HG03342 (cell line): ENCODE measurements at regions not wholly inside any gene's neighbourhood (a gene's known extent, or its start where the extent isn't known, plus 50 kb on each side); places are given as distances from the start of the nearest gene placed in this dataset.

ENCODE experiments used
- ATAC-seq: cut with Tn5 transposase; IDR thresholded peaks from one replicate; pipeline ENCODE4 v1.9.1; 2021; ENCODE audit warnings: mild to moderate bottlenecking, moderate library complexity; ENCODE audit not compliant: unreplicated experiment

DNA sequence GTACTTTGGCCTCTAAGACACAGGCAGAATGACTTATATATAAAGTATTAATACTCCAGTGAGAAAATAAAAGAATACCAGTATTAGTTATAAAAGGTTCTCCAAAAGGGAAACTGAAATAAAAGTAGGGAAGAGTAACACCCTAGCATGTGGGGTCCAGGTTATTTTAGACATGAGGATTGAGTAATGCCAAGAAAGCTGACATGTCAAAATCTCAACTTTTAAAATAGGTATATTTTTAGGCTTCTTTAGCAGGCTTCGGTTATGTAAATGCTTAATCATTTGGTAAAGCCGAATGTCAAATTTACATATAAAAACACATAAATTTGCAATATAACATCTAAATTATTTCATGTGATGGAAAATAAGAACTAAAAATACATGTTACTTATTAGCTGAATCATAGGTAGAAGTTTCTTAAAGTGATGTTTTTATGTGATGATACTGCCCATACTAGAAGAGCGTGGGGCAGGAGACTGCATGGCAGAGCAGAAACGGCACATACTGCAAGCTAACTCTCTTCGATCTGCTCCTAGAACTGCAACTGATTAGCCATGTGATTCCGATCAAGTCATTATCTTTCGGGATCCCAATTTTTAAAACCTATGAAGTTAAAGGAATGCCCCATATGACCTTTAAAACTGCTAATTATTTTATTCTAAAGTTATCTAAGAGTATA, 129.4 kb upstream of the DST start:
- ATAC-seq: no peak

DNA sequence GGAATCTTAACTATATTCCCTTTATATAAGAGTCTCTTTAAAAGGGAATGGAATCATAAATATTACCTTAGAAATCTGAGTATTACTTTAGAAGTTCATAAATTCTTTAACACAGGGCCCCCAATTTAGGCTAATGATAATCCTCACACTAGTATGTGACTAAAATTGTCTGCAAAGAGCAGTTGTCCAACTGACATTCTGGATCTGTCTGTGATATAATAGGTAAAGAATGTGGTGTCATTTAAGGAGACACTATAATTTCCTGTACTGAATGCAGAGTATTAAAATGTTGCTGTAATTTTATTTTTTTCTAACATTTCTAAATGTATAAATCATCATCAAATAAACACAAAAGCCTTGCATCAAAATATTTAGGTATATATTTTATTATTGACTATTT, 128.5 kb upstream of the DST start:
- no peak for ATAC-seq

DNA sequence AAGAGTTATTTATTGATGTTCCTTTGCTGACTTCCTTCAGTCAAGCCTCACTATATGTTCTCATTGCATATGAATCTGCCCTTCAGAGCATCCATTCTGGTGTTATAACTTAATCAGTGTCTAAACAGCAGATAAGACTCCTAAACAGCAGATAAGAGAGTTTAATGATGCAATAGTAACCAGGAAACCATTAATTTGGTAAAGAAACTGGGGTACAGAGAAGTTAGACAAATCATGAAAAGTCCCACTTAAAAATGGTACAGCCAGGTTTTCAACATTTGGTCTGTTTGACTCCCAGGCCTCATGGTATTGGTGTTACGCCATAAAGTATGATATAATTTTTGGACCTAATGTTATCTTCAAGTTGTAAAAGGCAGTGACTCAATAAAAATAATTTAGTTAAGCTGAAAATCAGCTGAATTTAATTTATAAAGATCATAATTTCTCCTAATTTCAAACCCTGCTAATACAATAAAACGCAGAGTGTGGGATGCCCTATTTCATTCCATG, 127.4 kb upstream of the DST start:
- no peak for ATAC-seq

DNA sequence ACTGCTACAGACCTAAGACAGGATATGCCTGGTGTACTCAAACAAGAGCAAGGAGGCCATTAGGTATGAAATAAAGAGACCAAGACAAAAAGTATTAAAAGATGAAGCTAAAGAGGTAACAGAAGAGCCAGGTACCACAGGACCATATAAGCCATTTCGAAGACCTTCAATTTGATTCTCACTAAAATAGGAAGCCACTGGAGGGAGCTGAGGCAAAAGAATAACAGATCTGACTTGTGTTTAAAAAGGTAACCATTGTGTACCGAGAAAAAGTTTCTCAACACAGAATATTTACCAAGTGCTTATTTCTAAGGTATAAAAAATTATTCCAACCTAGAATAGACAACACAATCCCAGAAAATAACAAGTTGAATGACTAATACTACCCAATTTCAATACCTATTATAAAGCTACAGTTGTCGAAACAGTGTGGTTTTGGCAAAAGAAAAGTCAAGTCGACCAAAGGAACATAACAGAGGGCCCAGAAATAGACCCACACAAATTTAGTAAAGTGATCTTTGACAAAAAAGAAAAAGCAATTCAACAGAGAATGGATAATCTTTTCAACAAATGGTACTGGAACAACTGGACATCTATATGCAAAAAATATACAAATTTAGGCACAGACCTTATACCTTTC, 125.3 kb upstream of the DST start:
- no peak for ATAC-seq

DNA sequence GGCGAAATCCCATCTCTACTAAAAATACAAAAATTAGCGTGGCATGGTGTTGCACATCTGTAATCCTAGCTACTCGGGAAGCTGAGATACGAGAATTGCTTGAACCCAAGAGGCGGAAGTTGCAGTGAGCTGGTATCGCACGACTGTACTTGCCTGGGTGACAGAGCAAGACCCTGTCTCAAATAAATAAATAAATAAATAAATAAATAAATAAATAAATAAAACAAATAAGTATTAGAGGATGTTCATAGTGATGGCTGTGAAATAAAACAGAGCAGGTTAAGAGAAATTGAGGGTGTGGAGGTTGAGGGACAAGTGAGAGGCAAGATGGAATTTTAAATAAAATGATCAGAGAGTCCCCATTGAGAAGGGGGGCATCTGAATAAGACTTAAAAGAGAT, 124.7 kb upstream of the DST start:
- no peak for ATAC-seq

DNA sequence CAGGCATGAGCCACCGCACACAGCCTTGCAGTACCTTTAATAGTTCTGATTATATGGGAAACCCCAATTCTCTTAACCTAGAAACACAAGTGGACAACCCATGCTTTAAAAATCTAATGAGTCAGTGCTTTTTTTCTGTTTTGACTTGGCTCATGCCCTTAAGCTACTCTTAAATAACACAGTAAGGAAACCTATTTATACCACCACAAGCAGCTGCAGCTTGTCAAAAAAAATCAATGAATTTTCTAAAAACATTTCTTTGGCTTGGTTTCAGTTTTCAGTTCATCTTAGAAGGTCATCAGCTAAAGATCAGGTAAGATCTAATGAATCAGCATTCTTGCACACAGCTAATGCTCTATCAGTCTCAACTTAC, 124.1 kb upstream of the DST start:
- peak; percentile 83 for ATAC-seq

DNA sequence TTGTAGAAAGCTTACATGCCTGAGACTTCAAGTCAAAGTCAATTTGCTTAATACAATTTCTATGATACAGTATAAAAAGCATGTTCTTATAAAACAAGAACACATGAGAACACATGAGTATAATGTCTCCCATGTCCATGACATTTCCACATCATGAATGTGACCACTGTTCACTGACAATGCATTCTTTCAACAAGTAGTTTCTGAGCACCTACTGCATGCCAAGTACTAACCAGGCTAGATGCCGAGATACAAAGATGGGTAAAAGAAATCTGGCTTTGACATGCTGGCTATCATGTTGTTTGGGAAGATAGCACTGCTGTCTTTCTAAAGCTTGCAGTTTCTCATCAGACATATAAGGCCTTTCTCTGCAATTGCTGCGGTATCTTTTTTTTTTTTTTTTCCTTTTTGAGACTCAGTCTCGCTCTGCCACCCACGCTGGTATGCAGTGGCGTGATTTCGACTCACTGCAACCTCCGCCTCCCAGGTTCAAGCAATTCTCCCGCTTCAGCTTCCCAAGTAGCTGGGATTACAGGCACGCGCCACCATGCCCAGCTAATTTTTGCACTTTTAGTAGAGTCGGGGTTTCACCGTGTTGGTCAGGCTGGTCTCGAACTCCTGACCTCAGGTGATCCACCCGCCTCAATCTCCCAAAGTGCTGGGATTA, 123.6 kb upstream of the DST start:
- no peak for ATAC-seq

DNA sequence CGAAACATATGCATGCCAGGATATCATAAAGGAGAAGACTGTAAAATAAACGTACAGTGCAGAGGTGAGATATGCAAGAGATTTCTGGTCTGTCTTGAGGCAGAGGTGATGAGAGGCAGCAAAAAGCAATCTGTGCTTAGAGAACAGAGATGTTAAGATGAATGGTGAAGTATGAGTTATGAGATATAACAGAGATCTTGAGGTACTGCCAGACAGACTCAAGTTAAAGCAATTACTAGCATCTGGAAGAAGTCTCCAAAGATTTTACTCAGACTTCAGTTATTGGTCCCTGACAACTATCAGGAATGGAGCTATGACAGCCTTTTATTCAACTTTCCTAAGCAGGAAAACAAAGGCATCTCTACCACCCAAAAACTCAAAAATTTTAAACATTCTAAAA, 122.8 kb upstream of the DST start:
- no peak for ATAC-seq

DNA sequence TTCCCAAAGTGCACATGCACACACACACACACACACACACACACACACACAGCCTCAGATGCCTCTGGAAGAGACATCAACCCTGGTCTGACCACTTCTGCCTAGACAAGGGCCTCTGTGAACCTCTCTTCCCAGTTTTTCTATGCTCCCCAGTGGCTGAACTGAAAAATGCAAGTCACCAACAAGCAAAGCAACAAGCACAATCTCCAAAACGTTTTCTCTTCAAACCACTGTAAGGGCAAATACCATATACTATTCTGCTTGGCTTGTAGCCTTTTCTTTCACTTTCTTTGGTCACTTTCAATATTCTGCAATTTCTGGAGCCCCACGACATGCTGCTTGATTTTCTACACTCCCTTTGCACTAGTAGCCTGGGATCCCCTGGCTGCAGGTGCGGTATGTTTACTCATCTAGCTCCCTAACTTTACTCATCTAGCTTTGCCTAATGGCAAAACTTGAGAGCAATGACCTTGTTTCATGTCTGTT, 121.4 kb upstream of the DST start:
- ATAC-seq: peak; percentile 58

DNA sequence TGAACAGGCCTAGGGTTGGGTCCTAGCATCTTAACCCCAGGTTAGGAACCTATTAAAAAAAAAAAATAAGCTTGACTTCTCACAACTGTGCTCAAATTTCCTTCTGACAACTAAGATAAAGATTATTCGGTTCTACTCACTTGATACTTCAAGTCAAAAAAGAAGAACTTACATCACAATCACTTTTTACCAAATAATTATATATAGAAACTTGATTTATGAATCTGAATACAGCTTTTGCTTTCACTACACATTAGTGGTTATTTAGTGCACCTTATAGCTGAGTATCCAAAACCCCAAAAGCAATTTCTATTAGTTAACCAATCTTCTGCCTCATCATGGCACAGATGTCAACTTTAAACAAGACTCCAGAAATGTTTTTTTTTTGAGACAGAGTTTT, 119.0 kb upstream of the DST start:
- ATAC-seq: no peak

DNA sequence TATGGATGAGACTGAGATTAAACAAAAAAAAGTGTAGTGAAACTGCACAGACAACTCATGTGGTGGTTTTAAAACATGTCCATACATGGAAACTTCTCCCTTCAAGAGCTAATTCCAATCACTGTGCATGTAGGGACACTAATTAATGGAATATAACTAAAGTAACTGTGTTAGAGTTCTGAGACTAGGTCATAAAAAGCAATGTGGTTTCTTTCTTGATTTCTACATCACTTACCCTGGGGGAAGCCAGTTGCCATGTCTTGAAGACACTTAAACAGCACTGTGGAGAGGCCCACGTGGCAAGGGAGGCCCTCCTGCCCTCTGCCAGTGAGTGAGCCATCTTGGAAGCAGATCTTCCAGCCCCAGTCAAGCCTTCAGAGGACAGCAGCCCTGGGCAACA, 118.2 kb upstream of the DST start:
- no peak for ATAC-seq

DNA sequence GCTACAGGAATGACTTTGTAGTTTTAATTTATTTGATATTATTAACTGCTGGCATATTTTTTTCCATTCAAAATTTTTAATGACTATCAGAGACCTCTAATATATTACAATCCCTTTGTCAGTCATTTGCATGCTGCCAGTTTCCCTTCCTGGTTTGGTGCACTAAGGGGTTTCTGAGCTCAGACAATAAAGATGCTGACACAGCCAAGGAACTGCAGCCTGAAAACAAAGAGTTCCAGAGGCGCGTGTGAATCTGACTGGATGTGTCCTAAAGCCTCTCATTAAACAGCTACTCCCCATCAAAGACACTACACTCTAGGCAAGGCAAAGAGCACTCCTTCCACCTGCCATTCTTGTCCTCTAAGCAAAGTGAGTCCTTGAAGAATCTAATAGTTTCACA, 116.8 kb upstream of the DST start:
- ATAC-seq: peak; percentile 26

DNA sequence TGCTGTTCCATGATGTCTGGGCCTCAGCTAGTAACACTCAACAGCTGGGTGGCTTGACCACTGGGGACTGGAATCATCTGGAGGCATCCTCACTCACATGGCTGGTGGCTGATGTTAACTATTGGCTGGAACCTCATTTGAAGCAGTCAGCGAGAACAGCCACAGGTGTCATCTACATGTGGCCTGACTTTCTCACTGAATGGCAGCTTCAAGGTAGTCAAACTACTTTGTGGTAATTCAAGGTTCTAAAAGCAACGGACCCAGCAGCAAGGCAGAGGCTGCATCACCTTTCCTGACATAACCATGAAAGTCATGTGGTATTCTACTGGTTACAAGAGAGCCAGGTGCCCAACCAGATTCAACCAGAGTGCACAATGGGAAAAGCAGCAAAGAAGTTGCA, 115.9 kb upstream of the DST start:
- no peak for ATAC-seq

DNA sequence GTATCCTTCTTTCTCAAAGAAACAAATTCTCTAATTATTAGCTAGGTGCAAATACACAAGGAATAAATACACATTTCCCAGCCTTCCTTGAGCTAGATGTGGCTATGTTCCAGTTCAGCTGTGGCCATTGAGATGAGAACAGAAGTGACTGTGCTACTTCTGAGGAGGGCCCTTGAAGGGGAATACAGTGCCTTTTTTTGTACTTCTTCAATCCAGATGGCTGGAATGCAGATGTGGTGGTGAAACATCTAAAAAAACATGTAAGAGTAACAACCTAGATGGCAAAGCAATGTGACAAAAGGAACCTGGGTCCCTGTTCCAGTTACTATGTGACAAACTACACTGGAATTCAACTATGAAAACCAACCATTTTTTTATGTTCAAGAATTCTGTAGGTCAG, 115.4 kb upstream of the DST start:
- ATAC-seq: no peak

DNA sequence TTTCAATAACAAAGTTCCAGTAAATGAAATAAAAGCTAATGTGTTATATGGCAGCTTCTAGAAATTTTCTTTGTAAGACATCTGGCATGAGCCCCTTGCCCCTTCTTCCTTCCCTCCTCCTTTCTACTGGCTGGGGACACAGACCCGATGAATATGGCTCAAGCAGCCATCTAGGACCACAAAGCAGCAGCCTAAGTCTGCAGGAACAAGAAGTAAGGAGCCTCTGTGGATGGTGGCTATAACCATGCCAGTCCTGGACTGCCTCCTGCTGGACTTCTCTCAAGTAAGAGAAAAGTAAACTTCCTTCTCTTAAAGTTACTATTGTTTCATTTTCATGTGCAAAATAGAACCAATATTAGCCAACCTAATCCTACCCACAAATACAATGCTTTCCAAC, 114.9 kb upstream of the DST start:
- ATAC-seq: no peak

DNA sequence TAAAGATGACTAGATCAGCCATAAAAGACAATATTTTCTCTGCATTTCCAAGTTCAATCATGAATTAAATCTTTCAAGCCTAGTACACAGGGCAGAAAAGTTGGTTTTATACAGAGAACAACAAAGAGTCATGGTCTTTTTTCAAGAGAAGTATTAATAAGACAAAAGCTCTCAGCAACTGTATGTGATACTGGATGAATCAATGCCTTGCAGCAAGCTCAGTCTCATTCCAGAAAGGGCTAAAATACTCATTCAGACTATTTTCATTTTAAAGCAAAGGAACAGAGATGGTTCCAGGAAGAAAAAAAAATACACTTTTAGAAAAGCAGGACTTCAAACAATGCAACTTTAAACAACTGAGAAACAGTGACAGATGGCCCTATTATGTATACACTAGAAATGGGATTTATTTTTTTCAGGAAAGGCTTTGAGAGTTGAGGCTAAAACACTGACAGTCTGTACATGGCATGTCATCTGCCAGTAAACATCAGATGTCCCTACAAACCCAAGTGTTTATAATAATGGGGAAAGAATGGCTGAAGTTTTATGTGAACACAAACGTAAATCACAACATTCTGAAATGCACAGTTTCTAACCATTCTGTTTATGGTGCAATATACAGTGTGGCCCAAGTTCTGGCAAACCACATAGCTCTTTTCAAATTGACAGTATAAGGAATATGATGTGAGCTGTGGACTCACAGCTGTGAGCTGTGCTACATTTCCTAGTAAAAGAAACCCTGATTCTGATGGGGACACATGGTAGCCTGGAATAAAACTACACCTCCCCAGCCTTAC, 114.3 kb upstream of the DST start:
- ATAC-seq: no peak

DNA sequence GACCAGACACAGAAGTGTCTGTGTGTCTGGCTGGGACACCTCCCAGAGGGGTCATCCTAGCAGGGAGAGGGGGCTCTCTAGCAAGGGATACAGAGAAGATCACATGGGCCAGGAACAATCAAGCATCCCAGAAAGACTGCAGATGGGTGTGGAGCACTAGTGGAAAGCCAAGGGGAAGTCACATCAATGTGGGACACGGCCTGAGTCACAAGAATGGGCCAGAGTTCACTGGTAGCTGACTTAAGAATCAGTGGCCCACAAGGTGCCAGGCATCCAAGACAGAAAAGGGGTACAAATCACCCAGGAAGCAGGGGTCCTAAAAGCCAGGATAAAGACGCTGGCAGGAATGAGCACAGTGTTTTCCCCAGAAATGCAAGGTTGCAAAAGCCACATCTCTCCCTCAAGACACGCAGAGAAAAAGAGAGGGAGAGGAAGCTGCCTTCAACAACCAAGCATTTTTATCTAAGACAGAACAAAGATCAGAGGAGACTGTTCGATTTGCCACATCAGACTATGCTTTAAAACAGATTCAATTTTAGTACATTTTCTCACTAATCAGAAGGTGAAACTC, 113.6 kb upstream of the DST start:
- ATAC-seq: no peak

DNA sequence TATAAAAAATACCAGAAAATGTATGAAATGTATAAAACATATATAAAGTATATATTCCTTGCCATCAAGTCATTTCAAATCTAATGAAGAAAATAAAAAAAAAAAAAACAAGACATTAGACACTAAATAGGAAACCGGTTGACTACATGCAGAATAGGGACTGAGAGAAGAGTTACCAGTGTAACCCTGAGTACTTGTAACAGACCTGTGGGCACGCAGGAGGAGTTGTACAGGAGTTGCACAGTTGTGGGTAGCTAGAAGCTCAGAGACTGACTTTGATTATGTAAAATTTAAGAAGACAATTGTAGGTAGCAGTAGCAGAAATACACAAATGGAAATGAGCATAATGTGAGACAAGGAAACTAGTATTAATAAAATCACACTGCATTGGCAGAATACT, 112.4 kb upstream of the DST start:
- ATAC-seq: no peak

DNA sequence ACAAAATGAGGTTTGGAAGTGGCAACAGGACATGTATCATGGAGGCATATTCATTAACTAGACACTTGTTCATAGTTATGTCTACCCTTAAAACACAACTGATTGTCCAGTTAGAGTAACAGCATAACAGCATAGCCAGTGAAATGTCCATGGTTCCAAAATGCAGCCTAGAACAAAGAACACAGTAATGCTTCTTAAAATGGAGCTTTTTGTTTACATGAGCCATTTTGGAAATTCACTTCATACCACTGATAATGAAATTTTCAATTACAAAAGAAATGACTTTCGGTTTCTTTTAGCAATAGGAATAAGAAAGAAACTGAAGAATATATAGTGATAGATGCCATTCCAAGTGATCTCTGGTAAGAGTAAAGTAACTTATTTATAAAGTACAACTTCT, 111.1 kb upstream of the DST start:
- no peak for ATAC-seq

DNA sequence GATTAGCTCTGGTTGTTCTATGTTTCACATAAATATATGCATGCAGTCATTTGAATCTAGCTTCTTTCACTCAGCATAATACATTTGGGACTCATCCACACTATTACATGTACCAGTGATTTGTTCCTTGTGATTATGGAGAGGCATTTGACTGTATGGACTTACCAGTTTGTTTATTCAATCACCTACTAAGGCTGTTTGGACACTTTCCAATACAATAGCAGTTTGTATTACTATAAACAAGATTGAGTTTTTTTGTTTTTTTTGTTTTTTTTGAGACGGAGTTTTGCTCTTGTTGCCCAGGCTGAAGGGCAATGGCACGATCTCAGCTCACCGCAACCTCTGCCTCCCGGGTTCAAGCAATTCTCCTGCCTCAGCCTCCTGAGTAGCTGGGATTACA, 109.8 kb upstream of the DST start:
- ATAC-seq: no peak

DNA sequence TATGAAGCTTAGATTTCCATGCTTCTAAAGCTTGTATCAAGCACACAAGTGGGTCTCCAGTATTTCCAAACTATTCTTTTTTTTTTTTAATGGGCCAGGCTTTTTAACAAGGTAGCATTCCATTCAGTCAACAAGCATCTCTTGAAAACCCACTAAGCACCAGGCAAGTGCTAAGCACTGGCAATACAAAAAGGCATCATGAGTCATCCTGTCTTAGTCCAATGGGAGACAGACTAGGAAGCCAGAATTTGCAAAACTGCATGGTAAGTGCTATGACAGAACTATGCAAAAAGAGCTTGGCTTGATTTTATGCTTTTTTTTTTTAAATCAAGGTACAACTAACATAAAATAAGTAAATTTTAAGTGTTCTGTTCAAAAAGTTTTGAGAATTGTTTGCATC, 109.3 kb upstream of the DST start:
- no peak for ATAC-seq
